MM.1S (cell line): ENCODE measurements at regions not wholly inside any gene's neighbourhood (a gene's known extent, or its start where the extent isn't known, plus 50 kb on each side); places are given as distances from the start of the nearest gene placed in this dataset.

Experiments used
- DNase-seq: peaks from one replicate; pipeline ENCODE4 v3.0.0-alpha.2; 2015
- H2AFZ ChIP-seq: fragments of 300-600 bp; sonication (generic); 2 replicates; pipeline ENCODE4 v1.6.0; 2016; ENCODE audit warnings: antibody characterized with exemption, low read length
- H3F3A ChIP-seq: fragments of 300-600 bp; sonication (generic); 2 replicates; pipeline ENCODE4 v1.6.1; 2016; ENCODE audit warnings: mild to moderate bottlenecking, antibody characterized with exemption, low read length, moderate library complexity, mixed read lengths; ENCODE audit not compliant: insufficient read depth
- H3K27ac ChIP-seq: fragments of 300-600 bp; sonication (generic); 2 replicates; pipeline ENCODE4 v1.5.1; 2016; ENCODE audit warnings: mild to moderate bottlenecking, low read length
- H3K27me3 ChIP-seq: fragments of 300-600 bp; sonication (generic); replicated peaks from 2 replicates; pipeline ENCODE4 v1.6.0; 2016; ENCODE audit warnings: low read length; ENCODE audit not compliant: insufficient read depth
- H3K36me3 ChIP-seq: fragments of 300-600 bp; sonication (generic); replicated peaks from 2 replicates; pipeline ENCODE4 v1.6.1; 2016; ENCODE audit warnings: mild to moderate bottlenecking, low read length, mixed read lengths; ENCODE audit not compliant: insufficient read depth
- H3K4me1 ChIP-seq: fragments of 300-600 bp; sonication (generic); 2 replicates; pipeline ENCODE4 v1.6.1; 2016; ENCODE audit warnings: low read length, mixed read lengths
- H3K4me2 ChIP-seq: fragments of 300-600 bp; sonication (generic); 2 replicates; pipeline ENCODE4 v1.6.0; 2016; ENCODE audit warnings: low read depth, low read length
- H3K4me3 ChIP-seq: fragments of 300-600 bp; sonication (generic); 2 replicates; pipeline ENCODE4 v1.5.1; 2016; ENCODE audit warnings: low read length, mixed read lengths
- H3K79me2 ChIP-seq: fragments of 300-600 bp; sonication (generic); 2 replicates; pipeline ENCODE4 v1.6.1; 2016; ENCODE audit warnings: mixed run types, low read length, mixed read lengths
- H3K9ac ChIP-seq: fragments of 300-600 bp; sonication (generic); 2 replicates; pipeline ENCODE4 v1.6.1; 2016; ENCODE audit warnings: low read length, mixed read lengths
- H3K9me2 ChIP-seq: fragments of 300-600 bp; sonication (generic); replicated peaks from 2 replicates; pipeline ENCODE4 v1.6.1; 2016; ENCODE audit warnings: mild to moderate bottlenecking, low read length, mixed read lengths; ENCODE audit not compliant: insufficient read depth
- H3K9me3 ChIP-seq: fragments of 300-600 bp; sonication (generic); replicated peaks from 2 replicates; pipeline ENCODE4 v1.6.1; 2016; ENCODE audit warnings: mild to moderate bottlenecking, low read length, mixed read lengths; ENCODE audit not compliant: insufficient read depth
- H4K20me1 ChIP-seq: fragments of 300-600 bp; sonication (generic); 2 replicates; pipeline ENCODE4 v1.6.1; 2016; ENCODE audit warnings: mild to moderate bottlenecking, low read length, moderate library complexity, mixed read lengths; ENCODE audit not compliant: insufficient read depth
- EZH2 ChIP-seq: fragments of 300-600 bp; sonication (generic); optimal IDR thresholded peaks from 2 replicates; pipeline ENCODE3; 2017; ENCODE audit warnings: low read depth, mild to moderate bottlenecking, antibody characterized with exemption, low read length, mixed read lengths
- EZH2phosphoT487 ChIP-seq: fragments of 300-600 bp; sonication (generic); IDR thresholded peaks from 2 replicates; pipeline ENCODE4 v1.6.1; 2018; ENCODE audit warnings: antibody characterized with exemption, low read length
- TF ChIP-seq, protein P1 (sequence below): fragments of 300-600 bp; sonication (generic); IDR thresholded peaks from 2 replicates; pipeline ENCODE4 v1.5.1; 2016; ENCODE audit warnings: antibody characterized with exemption, low read length, mixed read lengths

DNA sequence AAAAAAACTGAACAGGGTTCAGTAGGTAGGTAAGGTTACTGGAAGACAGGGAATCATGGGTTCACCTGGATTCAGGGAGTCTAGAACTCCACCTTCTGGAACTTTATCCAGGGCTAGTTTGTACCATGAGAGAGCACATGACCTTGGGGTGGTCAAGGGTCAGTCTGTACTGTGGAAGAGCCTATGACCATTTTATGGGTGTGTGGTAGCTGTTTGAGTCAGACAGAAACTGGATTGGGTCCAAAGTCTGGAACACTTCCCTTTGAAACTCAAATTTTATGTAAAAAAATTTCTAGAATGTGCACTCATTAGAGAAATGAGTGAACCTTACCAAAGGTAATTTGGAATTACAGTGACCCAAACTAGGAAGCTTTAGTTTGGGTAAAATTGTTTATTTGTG is 486.0 kb upstream of the AGTR1 start:
- H2AFZ ChIP-seq, result no peak overlapping the region
- no peak overlapping the region for H3K4me3 ChIP-seq
- no peak overlapping the region for H3K9ac ChIP-seq
- no peaks in the 10 kb centered on the region for H3F3A ChIP-seq
- H3K79me2 ChIP-seq, result no peaks in the 10 kb centered on the region
- no peaks in the 10 kb centered on the region for H3K9me2 ChIP-seq
- H3K27ac ChIP-seq, result no peak overlapping the region
- DNase-seq, result no peak
- H3K9me3 ChIP-seq, result no peaks in the 10 kb centered on the region
- H3K36me3 ChIP-seq, result no peaks in the 10 kb centered on the region
- no peaks in the 10 kb centered on the region for H3K4me1 ChIP-seq
- TF ChIP-seq EZH2phosphoT487 (no peak), EZH2 (no peak)
- H4K20me1 ChIP-seq, result no peaks in the 10 kb centered on the region
- no peak overlapping the region for H3K4me2 ChIP-seq
- no peaks in the 10 kb centered on the region for H3K27me3 ChIP-seq

DNA sequence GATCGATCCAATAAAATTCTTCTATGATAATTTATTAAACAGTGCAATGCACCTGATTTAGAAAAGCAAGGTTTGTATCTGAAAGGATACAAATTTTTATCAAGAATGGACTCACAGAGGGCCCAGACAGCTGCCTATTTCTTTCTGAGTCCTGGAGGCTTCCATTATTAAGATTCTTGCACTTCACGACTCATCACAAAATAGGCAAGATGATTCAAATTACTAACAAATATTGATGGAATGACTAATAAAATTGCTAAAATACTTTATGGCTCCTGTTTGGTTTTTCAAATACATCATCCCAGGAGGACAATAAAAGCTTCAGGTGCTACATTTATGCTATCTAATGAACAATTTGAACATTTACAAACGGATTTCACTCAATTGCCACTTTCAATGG is 483.0 kb upstream of the AGTR1 start:
- no peak overlapping the region for H3K4me2 ChIP-seq
- no peaks in the 10 kb centered on the region for H3K79me2 ChIP-seq
- no peak overlapping the region for H3K27ac ChIP-seq
- TF ChIP-seq EZH2, result no peak
- TF ChIP-seq, protein P1, sequence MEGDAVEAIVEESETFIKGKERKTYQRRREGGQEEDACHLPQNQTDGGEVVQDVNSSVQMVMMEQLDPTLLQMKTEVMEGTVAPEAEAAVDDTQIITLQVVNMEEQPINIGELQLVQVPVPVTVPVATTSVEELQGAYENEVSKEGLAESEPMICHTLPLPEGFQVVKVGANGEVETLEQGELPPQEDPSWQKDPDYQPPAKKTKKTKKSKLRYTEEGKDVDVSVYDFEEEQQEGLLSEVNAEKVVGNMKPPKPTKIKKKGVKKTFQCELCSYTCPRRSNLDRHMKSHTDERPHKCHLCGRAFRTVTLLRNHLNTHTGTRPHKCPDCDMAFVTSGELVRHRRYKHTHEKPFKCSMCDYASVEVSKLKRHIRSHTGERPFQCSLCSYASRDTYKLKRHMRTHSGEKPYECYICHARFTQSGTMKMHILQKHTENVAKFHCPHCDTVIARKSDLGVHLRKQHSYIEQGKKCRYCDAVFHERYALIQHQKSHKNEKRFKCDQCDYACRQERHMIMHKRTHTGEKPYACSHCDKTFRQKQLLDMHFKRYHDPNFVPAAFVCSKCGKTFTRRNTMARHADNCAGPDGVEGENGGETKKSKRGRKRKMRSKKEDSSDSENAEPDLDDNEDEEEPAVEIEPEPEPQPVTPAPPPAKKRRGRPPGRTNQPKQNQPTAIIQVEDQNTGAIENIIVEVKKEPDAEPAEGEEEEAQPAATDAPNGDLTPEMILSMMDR, result no peak
- TF ChIP-seq EZH2phosphoT487, result no peak
- H3K9ac ChIP-seq, result no peak overlapping the region
- H4K20me1 ChIP-seq, result no peaks in the 10 kb centered on the region
- H3K9me3 ChIP-seq, result no peaks in the 10 kb centered on the region
- H3K4me3 ChIP-seq, result no peak overlapping the region
- no peaks in the 10 kb centered on the region for H3K4me1 ChIP-seq
- no peaks in the 10 kb centered on the region for H3K9me2 ChIP-seq
- no peaks in the 10 kb centered on the region for H3K27me3 ChIP-seq
- no peaks in the 10 kb centered on the region for H3K36me3 ChIP-seq
- no peaks in the 10 kb centered on the region for H3F3A ChIP-seq
- DNase-seq, result no peak
- no peak overlapping the region for H2AFZ ChIP-seq

DNA sequence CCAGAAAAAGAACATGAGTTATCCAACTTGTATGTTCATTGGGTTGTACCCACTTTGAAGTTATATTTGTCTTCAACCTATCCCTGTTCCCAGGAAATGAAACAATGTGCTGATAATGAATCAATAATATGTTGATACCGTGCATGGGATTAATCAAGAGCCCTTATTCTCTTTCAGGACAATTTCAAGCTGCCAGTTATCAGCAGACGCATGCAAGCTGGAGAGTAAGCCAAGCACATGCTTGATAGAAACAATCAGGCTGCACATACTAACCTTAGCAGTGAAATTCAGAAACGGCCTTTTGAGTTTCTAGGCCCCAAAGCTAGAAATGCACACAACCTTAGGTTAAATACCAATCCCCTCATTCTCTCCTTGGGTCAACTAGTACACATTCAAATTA is 480.4 kb upstream of the AGTR1 start:
- no peak overlapping the region for H2AFZ ChIP-seq
- no peaks in the 10 kb centered on the region for H3K9me3 ChIP-seq
- DNase-seq, result no peak
- TF ChIP-seq EZH2 (no peak), EZH2phosphoT487 (no peak)
- TF ChIP-seq, protein P1, result no peak
- no peak overlapping the region for H3K27ac ChIP-seq
- no peaks in the 10 kb centered on the region for H3K4me1 ChIP-seq
- H3K4me3 ChIP-seq, result no peak overlapping the region
- no peaks in the 10 kb centered on the region for H3K27me3 ChIP-seq
- H3K79me2 ChIP-seq, result no peaks in the 10 kb centered on the region
- no peaks in the 10 kb centered on the region for H3F3A ChIP-seq
- no peak overlapping the region for H3K4me2 ChIP-seq
- no peak overlapping the region for H3K9ac ChIP-seq
- H4K20me1 ChIP-seq, result no peaks in the 10 kb centered on the region
- no peaks in the 10 kb centered on the region for H3K9me2 ChIP-seq
- no peaks in the 10 kb centered on the region for H3K36me3 ChIP-seq

DNA sequence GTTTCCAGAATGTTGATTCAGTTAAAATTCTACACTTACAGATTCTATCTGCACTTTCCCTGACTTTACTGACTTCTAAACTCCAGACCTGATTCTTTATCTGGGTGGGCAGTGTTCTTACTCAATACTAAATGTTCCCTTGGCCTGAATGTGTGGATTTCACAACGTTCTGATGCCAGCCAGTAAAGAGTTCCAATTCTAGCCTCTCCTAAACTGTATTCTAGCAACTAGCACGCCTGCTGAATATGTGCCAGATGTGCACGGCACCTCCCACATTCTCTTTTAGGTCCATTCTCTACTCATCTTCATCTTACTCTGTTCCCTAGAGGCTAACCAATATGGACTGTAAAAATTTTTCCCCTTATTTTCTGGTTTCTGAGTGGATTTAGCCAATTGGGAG is 479.5 kb upstream of the AGTR1 start:
- no peak for DNase-seq
- Histone ChIP-seq H3K27ac (no peak overlapping the region), H3K79me2 (no peaks in the 10 kb centered on the region), H3F3A (no peaks in the 10 kb centered on the region), H3K9me3 (no peaks in the 10 kb centered on the region), H2AFZ (no peak overlapping the region), H3K27me3 (no peaks in the 10 kb centered on the region), H3K4me2 (no peak overlapping the region), H3K9me2 (no peaks in the 10 kb centered on the region), H3K9ac (no peak overlapping the region), H3K36me3 (no peaks in the 10 kb centered on the region), H3K4me3 (no peak overlapping the region), H4K20me1 (no peaks in the 10 kb centered on the region), H3K4me1 (no peaks in the 10 kb centered on the region)
- TF ChIP-seq, protein P1, result no peak
